Kidney (tissue), 13 donors: ENCODE measurements at regions not wholly inside any gene's neighbourhood (a gene's known extent, or its start where the extent isn't known, plus 50 kb on each side); places are given as distances from the start of the nearest gene placed in this dataset.
A peak's percentile ranks its signal among the peaks of the same experiment; 100 is the strongest.

ENCODE experiments used
- DNase-seq, 5 donors: peaks; one replicate each; pipeline ENCODE4 v3.0.0-alpha.2; 2013 to 2020
- FAIRE-seq: peaks from 2 replicates; lab custom pipeline; 2012; peaks lifted over from hg19 to GRCh38; lab: Jason Lieb, UNC
- H3K27ac ChIP-seq, 2 donors: one replicate each; pipeline ENCODE4 v1.7.0; 2013; ENCODE audit warnings: low read depth in 2 of 2, low read length in 2 of 2, inconsistent platforms in 1 of 2
- H3K27me3 ChIP-seq: one replicate; pipeline ENCODE4 v1.7.1; 2013; ENCODE audit warnings: low read length, inconsistent platforms; ENCODE audit not compliant: control insufficient read depth, insufficient read depth
- H3K36me3 ChIP-seq, 3 donors: one replicate each; pipeline versions ENCODE4 v1.7.0 to v1.7.1; 2013; ENCODE audit warnings: low read length in 3 of 3, control low read depth in 1 of 3, inconsistent platforms in 1 of 3; ENCODE audit not compliant: insufficient read depth in 3 of 3, control insufficient read depth in 2 of 3
- H3K4me1 ChIP-seq, 3 donors: one replicate each; pipeline versions ENCODE4 v1.7.0 to v1.7.1; 2013; ENCODE audit warnings: low read length in 3 of 3, inconsistent platforms in 1 of 3, low read depth in 1 of 3; ENCODE audit not compliant: control insufficient read depth in 2 of 3, insufficient read depth in 2 of 3
- H3K4me3 ChIP-seq, 3 donors: one replicate each; pipeline versions ENCODE4 v1.7.0 to v1.8.1; 2013; ENCODE audit warnings: low read length in 3 of 3, control low read depth in 1 of 3, inconsistent platforms in 1 of 3
- H3K9ac ChIP-seq, 3 donors: one replicate each; pipeline versions ENCODE4 v1.7.0 to v1.7.1; 2013; ENCODE audit warnings: low read length in 3 of 3, control low read depth in 1 of 3, inconsistent platforms in 1 of 3
- H3K9me3 ChIP-seq, 3 donors: one replicate each; pipeline versions ENCODE4 v1.7.0 to v1.7.1; 2013; ENCODE audit warnings: low read length in 3 of 3, control low read depth in 1 of 3, inconsistent platforms in 1 of 3; ENCODE audit not compliant: control insufficient read depth in 2 of 3, insufficient read depth in 1 of 3
- CTCF ChIP-seq: IDR thresholded peaks from 3 replicates; pipeline ENCODE4 v1.5.1; 2012; ENCODE audit warnings: mild to moderate bottlenecking, moderate library complexity, borderline replicate concordance; ENCODE audit not compliant: insufficient read depth; ENCODE audit errors: extremely low read depth
- intact Hi-C: fragments of 100-400 bp; cut with DNase I; formaldehyde crosslinking; loops from one replicate; pipeline ENCODE4 v1.11.1; 2022
- donor health status: control.
- donor health status: control.
- donor health status: control.
- donor health status: control.
- donor health status: control.
- donor health status: DM: yes; HTN: yes; CAD: no.
- donor health status: Normal renal cell carcinoma (clear cell type).

GRCh38 chr1:34441259-34442069 is 264.8 kb downstream of the C1orf94 start:
- H3K9me3 ChIP-seq: no peaks in the 10 kb centered on the region
- no peak for TF ChIP-seq CTCF
- no peak overlapping the region for H3K9ac ChIP-seq
- no peak overlapping the region for H3K27ac ChIP-seq
- no peak for FAIRE-seq
- intact Hi-C loops: no loop called here
- no peaks in the 10 kb centered on the region for H3K4me1 ChIP-seq
- peak in 3 of 5 donors; percentile 9 to 40 (median 20) for DNase-seq
- H3K27me3 ChIP-seq: no peaks in the 10 kb centered on the region
- no peak overlapping the region for H3K4me3 ChIP-seq
- H3K36me3 ChIP-seq: no peaks in the 10 kb centered on the region

GRCh38 chr1:34444516-34444915 is 267.8 kb downstream of the C1orf94 start:
- no peak overlapping the region for H3K9ac ChIP-seq
- peak in 3 of 5 donors; percentile 13 to 67 (median 17) for DNase-seq
- FAIRE-seq: no peak
- H3K27ac ChIP-seq: no peak overlapping the region
- H3K27me3 ChIP-seq: no peaks in the 10 kb centered on the region
- H3K4me1 ChIP-seq: no peaks in the 10 kb centered on the region
- H3K4me3 ChIP-seq: no peak overlapping the region
- no peaks in the 10 kb centered on the region for H3K36me3 ChIP-seq
- intact Hi-C loops: no loop called here
- no peaks in the 10 kb centered on the region for H3K9me3 ChIP-seq
- TF ChIP-seq CTCF: no peak

- FAIRE-seq: no peak
- no peaks in the 10 kb centered on the region for H3K4me1 ChIP-seq
- no peak for DNase-seq
- TF ChIP-seq CTCF: no peak
- H3K36me3 ChIP-seq: no peaks in the 10 kb centered on the region
- no peak overlapping the region for H3K4me3 ChIP-seq
- H3K27ac ChIP-seq: no peak overlapping the region
- no peaks in the 10 kb centered on the region for H3K27me3 ChIP-seq
- no peak overlapping the region for H3K9ac ChIP-seq
- no peaks in the 10 kb centered on the region for H3K9me3 ChIP-seq
- intact Hi-C loops: no loop called here
These were observed 273.6 kb downstream of the C1orf94 start for GRCh38 chr1:34450325-34450724.
